DND-41 (cell line): ENCODE measurements at regions not wholly inside any gene's neighbourhood (a gene's known extent, or its start where the extent isn't known, plus 50 kb on each side); places are given as distances from the start of the nearest gene placed in this dataset.

Experiments used
- CTCF ChIP-seq: IDR thresholded peaks from 2 replicates; pipeline ENCODE4 v1.5.1; 2012; ENCODE audit warnings: borderline replicate concordance, low read length, moderate library complexity, mild to moderate bottlenecking; ENCODE audit not compliant: poor library complexity, severe bottlenecking; ENCODE audit errors: extremely low read depth
- EZH2 ChIP-seq: IDR thresholded peaks from 3 replicates; pipeline ENCODE4 v1.6.1; 2012; ENCODE audit warnings: borderline replicate concordance, low read depth, mild to moderate bottlenecking, moderate library complexity, low read length, inconsistent platforms; ENCODE audit not compliant: severe bottlenecking

GRCh38 chr17:17425005-17425404 lies 51.8 kb upstream of the MED9 start:
- no peak for TF ChIP-seq CTCF
- no peak for TF ChIP-seq EZH2
